ENCODE measurements at regions not wholly inside any gene's neighbourhood (a gene's known extent, or its start where the extent isn't known, plus 50 kb on each side); places are given as distances from the start of the nearest gene placed in this dataset.

DNA sequence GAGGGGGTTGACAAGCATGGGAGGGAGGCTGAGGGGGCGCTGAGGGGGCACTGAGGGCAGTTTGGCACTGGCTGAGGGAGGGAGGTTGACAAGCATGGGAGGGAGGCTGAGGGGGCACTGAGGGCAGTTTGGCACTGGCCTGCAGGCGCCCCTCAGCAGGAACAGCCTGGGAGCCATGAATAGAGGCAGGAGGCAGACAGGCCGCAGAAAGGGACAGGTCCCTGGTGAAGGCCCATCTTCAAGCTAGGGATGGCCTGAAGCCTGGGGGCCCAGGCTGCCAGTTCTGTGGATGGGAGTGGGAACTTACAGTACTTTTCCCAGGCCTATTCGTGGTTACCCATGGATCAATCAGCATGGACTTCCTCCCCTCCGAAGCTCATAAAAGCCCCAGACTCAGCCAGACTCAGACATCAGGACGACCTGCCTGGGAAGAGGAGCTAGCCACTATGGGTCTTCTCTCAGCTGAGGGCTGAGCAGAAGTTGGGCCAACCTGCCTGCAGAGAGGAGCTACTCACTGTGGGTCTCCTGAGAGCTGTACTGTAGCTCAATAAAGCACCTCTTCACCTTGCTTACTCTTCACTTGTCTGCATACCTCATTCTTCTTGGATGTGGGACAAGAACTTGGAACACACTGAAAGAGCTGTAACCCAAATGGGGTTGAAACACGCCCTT, 72.8 kb upstream of the BRD7 start:
- no peak for DNase-seq (ENCODE audit: extremely low spot score in 2 of 2)
- no peaks in the 10 kb centered on the region for H3K27me3 ChIP-seq
- no peak overlapping the region for H3K27ac ChIP-seq
- H3K4me1 ChIP-seq = no peaks in the 10 kb centered on the region
- H3K36me3 ChIP-seq = no peaks in the 10 kb centered on the region
- intact Hi-C loops (cut with DNase I) = no loop called here
- H3K9me3 ChIP-seq = no peaks in the 10 kb centered on the region
- TF ChIP-seq POLR2AphosphoS5 (IDR thresholded peaks at IDR 0.05; ENCODE audit: insufficient read depth in 1 of 2, low read depth in 1 of 2) (no peak), POLR2A (IDR thresholded peaks at IDR 0.05) (no peak)
- TF ChIP-seq, protein P1, sequence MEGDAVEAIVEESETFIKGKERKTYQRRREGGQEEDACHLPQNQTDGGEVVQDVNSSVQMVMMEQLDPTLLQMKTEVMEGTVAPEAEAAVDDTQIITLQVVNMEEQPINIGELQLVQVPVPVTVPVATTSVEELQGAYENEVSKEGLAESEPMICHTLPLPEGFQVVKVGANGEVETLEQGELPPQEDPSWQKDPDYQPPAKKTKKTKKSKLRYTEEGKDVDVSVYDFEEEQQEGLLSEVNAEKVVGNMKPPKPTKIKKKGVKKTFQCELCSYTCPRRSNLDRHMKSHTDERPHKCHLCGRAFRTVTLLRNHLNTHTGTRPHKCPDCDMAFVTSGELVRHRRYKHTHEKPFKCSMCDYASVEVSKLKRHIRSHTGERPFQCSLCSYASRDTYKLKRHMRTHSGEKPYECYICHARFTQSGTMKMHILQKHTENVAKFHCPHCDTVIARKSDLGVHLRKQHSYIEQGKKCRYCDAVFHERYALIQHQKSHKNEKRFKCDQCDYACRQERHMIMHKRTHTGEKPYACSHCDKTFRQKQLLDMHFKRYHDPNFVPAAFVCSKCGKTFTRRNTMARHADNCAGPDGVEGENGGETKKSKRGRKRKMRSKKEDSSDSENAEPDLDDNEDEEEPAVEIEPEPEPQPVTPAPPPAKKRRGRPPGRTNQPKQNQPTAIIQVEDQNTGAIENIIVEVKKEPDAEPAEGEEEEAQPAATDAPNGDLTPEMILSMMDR (IDR thresholded peaks at IDR 0.05) = no peak
- no peak overlapping the region for H3K4me3 ChIP-seq

DNA sequence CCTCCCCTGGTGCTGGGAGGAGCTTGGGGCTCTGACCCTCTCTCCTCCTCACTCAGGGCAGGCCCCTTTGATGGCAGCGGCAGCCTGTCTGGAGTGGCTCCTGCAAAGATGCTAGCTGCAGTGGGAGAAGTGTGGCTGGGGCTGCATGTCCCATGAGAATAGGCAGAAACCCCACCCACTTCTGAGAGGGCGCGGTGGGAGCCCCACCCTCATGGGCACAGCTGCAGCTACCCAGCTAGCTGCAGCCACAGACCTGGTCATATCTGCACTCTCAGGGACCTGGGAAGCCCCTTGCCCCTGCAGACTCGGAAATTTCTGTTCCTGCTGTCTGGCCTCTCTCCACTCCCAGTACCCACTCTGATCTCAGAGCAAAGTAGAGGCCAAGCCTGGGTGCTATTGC, 72.2 kb upstream of the BRD7 start:
- Histone ChIP-seq H3K27me3 (no peaks in the 10 kb centered on the region), H3K4me3 (no peak overlapping the region), H3K9me3 (no peaks in the 10 kb centered on the region), H3K4me1 (no peaks in the 10 kb centered on the region), H3K36me3 (no peaks in the 10 kb centered on the region), H3K27ac (no peak overlapping the region)
- TF ChIP-seq, protein P1 (IDR thresholded peaks at IDR 0.05) = no peak
- TF ChIP-seq POLR2AphosphoS5 (IDR thresholded peaks at IDR 0.05; ENCODE audit: insufficient read depth in 1 of 2, low read depth in 1 of 2) (no peak), POLR2A (IDR thresholded peaks at IDR 0.05) (no peak)
- intact Hi-C loops (cut with DNase I) = no loop called here
- DNase-seq (ENCODE audit: extremely low spot score in 2 of 2) = peak in 1 of 2 donors; percentile 90

DNA sequence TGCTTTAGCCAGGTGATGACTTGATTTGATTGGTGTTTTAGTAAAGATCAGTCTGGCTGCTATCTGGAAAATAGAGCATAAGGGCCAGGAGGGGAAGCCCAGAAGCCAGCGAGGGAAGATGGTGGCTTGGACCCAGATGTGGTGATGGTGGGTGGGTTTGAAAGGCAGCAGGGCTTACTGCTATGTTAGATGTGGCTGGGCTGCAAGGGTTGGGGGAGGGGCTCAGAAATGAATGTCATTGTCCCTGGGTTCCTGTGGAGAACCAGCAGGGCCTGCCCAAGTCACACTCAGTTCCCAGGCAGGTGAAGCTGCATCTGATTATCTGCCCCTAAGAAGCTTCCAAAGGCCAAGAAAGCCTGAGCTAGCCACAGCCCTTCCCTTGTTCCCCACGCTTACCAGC, 71.7 kb upstream of the BRD7 start:
- Histone ChIP-seq H3K27ac (no peak overlapping the region), H3K27me3 (no peaks in the 10 kb centered on the region), H3K4me3 (no peak overlapping the region), H3K4me1 (no peaks in the 10 kb centered on the region), H3K9me3 (no peaks in the 10 kb centered on the region), H3K36me3 (no peaks in the 10 kb centered on the region)
- TF ChIP-seq POLR2A (IDR thresholded peaks at IDR 0.05) (no peak), POLR2AphosphoS5 (IDR thresholded peaks at IDR 0.05; ENCODE audit: insufficient read depth in 1 of 2, low read depth in 1 of 2) (no peak)
- TF ChIP-seq, protein P1 (IDR thresholded peaks at IDR 0.05) = no peak
- peak in 1 of 2 donors; percentile 93 for DNase-seq (ENCODE audit: extremely low spot score in 2 of 2)
- intact Hi-C loops (cut with DNase I) = no loop called here

DNA sequence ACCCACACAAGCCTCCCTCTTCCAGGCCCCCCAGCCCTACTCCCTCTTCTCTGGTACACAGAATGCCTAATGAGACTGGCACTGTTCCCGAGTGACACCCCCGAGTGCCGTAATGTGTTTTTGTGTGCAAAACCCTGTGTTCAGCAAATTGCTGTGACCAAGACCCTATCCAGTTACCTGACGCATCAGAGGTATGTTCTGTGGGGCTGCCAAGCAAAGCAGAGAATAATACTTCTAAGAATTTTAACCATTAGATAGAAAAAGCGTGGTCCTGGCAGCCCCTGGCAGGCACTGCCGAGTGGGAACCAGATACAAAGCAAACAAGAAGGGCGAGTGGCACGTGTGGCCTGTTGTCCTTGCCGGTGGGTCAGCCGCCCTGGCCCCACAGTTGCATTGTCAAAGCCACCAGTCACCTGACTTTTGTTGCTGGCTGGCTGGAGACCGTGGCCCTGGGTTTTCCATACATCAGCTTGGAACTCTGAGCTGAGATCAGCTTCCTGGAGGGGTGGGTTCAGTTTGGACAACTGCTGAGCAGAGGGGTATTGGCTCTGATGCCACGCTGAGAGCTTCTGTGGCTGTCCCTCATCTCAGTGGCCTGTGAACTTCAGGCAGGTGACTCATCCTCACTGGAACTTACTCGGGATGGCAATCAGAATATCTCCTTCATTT, 69.1 kb upstream of the BRD7 start:
- intact Hi-C loops (cut with DNase I) = no loop called here
- DNase-seq (ENCODE audit: extremely low spot score in 2 of 2) = peak; percentile 77 to 84

More for the DNA sequence above, 69.1 kb upstream of the BRD7 start:
- Histone ChIP-seq H3K27me3 (no peaks in the 10 kb centered on the region), H3K27ac (no peak overlapping the region), H3K36me3 (no peaks in the 10 kb centered on the region), H3K4me3 (no peak overlapping the region), H3K9me3 (no peaks in the 10 kb centered on the region), H3K4me1 (no peaks in the 10 kb centered on the region)
- TF ChIP-seq POLR2A (IDR thresholded peaks at IDR 0.05) (no peak), POLR2AphosphoS5 (IDR thresholded peaks at IDR 0.05; ENCODE audit: insufficient read depth in 1 of 2, low read depth in 1 of 2) (no peak)
- TF ChIP-seq, protein P1 (IDR thresholded peaks at IDR 0.05) = no peak

Measured in vagina (tissue), 2 donors.